IMR-90 (cell line): ENCODE measurements at regions not wholly inside any gene's neighbourhood (a gene's known extent, or its start where the extent isn't known, plus 50 kb on each side); places are given as distances from the start of the nearest gene placed in this dataset.

Experiments
- ATAC-seq: fragments of 200-7000 bp; cut with Tn5 transposase; 2 replicates; pipeline ENCODE4 v1.9.1; 2020; ENCODE audit warnings: low read depth, mild to moderate bottlenecking, moderate library complexity
- BruUV-seq: library from RNA; stranded (reverse); fragments of 400-500 nt; replicated peaks from 2 replicates; lab custom pipeline; 2021; lab: Mats Ljungman, UMichigan
- CTCF ChIA-PET: fragments of 300-600 bp; formaldehyde crosslinking; extraction: SDS; loops from one replicate; lab custom pipeline; 2021; ENCODE audit warnings: antibody characterized with exemption; lab: Yijun Ruan, JAX
- POLR2A ChIA-PET: fragments of 300-600 bp; sonication (Branson Sonifier 250); formaldehyde crosslinking; loops from one replicate; lab custom pipeline; 2022; ENCODE audit warnings: antibody characterized with exemption; ENCODE audit not compliant: unreplicated experiment; lab: Charles Lee
- DNase-seq: peaks from one replicate; pipeline ENCODE4 v3.0.0; 2013
- H2AFZ ChIP-seq: replicated peaks from 2 replicates; pipeline ENCODE3; 2013; ENCODE audit warnings: low read length, mild to moderate bottlenecking; ENCODE audit not compliant: poor library complexity
- H2AK5ac ChIP-seq: 2 replicates; pipeline ENCODE4 v1.6.1; 2013; ENCODE audit warnings: low read depth, low read length, inconsistent platforms
- H2AK9ac ChIP-seq: replicated peaks from 2 replicates; pipeline ENCODE3; 2013; ENCODE audit warnings: mild to moderate bottlenecking, low read depth, low read length, moderate library complexity; ENCODE audit not compliant: poor library complexity
- H2BK120ac ChIP-seq: 2 replicates; pipeline ENCODE4 v1.6.1; 2013; ENCODE audit warnings: low read depth, low read length, inconsistent platforms
- H2BK15ac ChIP-seq: 3 replicates; pipeline ENCODE4 v1.6.1; 2013; ENCODE audit warnings: low read depth, low read length, inconsistent platforms
- H2BK20ac ChIP-seq: 2 replicates; pipeline ENCODE4 v1.6.1; 2013; ENCODE audit warnings: low read depth, mild to moderate bottlenecking, inconsistent platforms, low read length, moderate library complexity
- H2BK5ac ChIP-seq: 2 replicates; pipeline ENCODE4 v1.6.1; 2013; ENCODE audit warnings: mild to moderate bottlenecking, low read depth, low read length, inconsistent platforms; ENCODE audit not compliant: poor library complexity, severe bottlenecking
- H3K14ac ChIP-seq: replicated peaks from 2 replicates; pipeline ENCODE4 v1.6.1; 2013; ENCODE audit warnings: low read depth, low read length, inconsistent platforms
- H3K18ac ChIP-seq: 2 replicates; pipeline ENCODE4 v1.6.1; 2013; ENCODE audit warnings: low read depth, low read length, control low read depth
- H3K23ac ChIP-seq: 2 replicates; pipeline ENCODE4 v1.6.1; 2013; ENCODE audit warnings: low read depth, low read length, inconsistent platforms
- H3K27ac ChIP-seq: 2 replicates; pipeline ENCODE4 v1.5.1; 2013; ENCODE audit warnings: mild to moderate bottlenecking, control low read depth, low read length; ENCODE audit not compliant: insufficient read depth
- H3K27me3 ChIP-seq: 2 replicates; pipeline ENCODE4 v1.6.1; 2013; ENCODE audit warnings: low read length; ENCODE audit not compliant: control insufficient read depth, insufficient read depth
- H3K36me3 ChIP-seq: 2 replicates; pipeline ENCODE4 v1.6.1; 2013; ENCODE audit warnings: low read length, mixed read lengths; ENCODE audit not compliant: control insufficient read depth, insufficient read depth
- H3K4ac ChIP-seq: 2 replicates; pipeline ENCODE4 v1.6.1; 2013; ENCODE audit warnings: low read depth, low read length, inconsistent platforms
- H3K4me1 ChIP-seq: 2 replicates; pipeline ENCODE4 v1.6.1; 2013; ENCODE audit warnings: low read length, mixed read lengths; ENCODE audit not compliant: control insufficient read depth, insufficient read depth
- H3K4me2 ChIP-seq: 2 replicates; pipeline ENCODE4 v1.6.1; 2013; ENCODE audit warnings: low read depth, mild to moderate bottlenecking, control low read depth, low read length, moderate library complexity
- H3K4me3 ChIP-seq: 2 replicates; pipeline ENCODE4 v1.5.1; 2013; ENCODE audit warnings: low read depth, mild to moderate bottlenecking, control low read depth, low read length, moderate library complexity; ENCODE audit not compliant: insufficient read depth
- H3K56ac ChIP-seq: 2 replicates; pipeline ENCODE4 v1.6.1; 2013; ENCODE audit warnings: low read length, inconsistent platforms; ENCODE audit not compliant: insufficient read depth; ENCODE audit errors: extremely low read depth
- H3K79me1 ChIP-seq, 2 experiments: 2 replicates each; pipeline ENCODE4 v1.6.1; 2013; ENCODE audit warnings: low read length in 2 of 2, inconsistent platforms in 1 of 2, low read depth in 1 of 2
- H3K9ac ChIP-seq: 2 replicates; pipeline ENCODE4 v1.6.1; 2013; ENCODE audit warnings: low read depth, low read length, control low read depth
- H3K9me1 ChIP-seq: 2 replicates; pipeline ENCODE4 v1.6.1; 2013; ENCODE audit warnings: low read length, inconsistent platforms; ENCODE audit not compliant: insufficient read depth
- H3K9me3 ChIP-seq: 2 replicates; pipeline ENCODE4 v1.6.1; 2013; ENCODE audit warnings: low read length; ENCODE audit not compliant: control insufficient read depth, insufficient read depth
- H4K20me1 ChIP-seq: 2 replicates; pipeline ENCODE4 v1.6.1; 2013; ENCODE audit warnings: low read length, inconsistent platforms; ENCODE audit not compliant: insufficient read depth
- H4K5ac ChIP-seq: 2 replicates; pipeline ENCODE4 v1.6.1; 2013; ENCODE audit warnings: mild to moderate bottlenecking, low read depth, low read length, control low read depth
- H4K8ac ChIP-seq, 2 experiments: 2 replicates each; pipeline ENCODE4 v1.6.1; 2013; ENCODE audit warnings: low read depth in 2 of 2, low read length in 2 of 2, control low read depth in 1 of 2, inconsistent platforms in 1 of 2
- H4K91ac ChIP-seq: 2 replicates; pipeline ENCODE4 v1.6.1; 2013; ENCODE audit warnings: low read depth, low read length, inconsistent platforms; ENCODE audit not compliant: insufficient read depth
- POLR2A ChIP-seq: IDR thresholded peaks from 2 replicates; pipeline ENCODE4 v1.6.1; 2012; ENCODE audit warnings: mild to moderate bottlenecking, low read depth, low read length
- WGBS, 2 experiments: methylation state at CpG; one replicate each; pipeline versions ENCODE4 v1.1.5 to v1.1.7; 2013; ENCODE audit warnings: missing lambda C conversion rate in 2 of 2; ENCODE audit not compliant: insufficient read length in 1 of 2; ENCODE audit errors: extremely low coverage in 2 of 2; 5-methylcytosine and 5-hydroxymethylcytosine counted together
- dilution Hi-C: fragments of 300-500 bp; cut with HindIII; formaldehyde crosslinking; loops from one replicate; pipeline ENCODE4 v1.14.3; 2018; ENCODE audit warnings: low sequenced_read_pairs; ENCODE audit not compliant: unreplicated experiment
- in situ Hi-C: fragments of 300-500 bp; cut with MboI; formaldehyde crosslinking; loops from 3 replicates; pipeline ENCODE4 v1.14.3; 2019; ENCODE audit warnings: low sequenced_read_pairs, inconsistent platforms, mixed read lengths
- intact Hi-C: fragments of 100-400 bp; cut with micrococcal nuclease; formaldehyde crosslinking; loops from 2 replicates; pipeline ENCODE4 v1.10.0; 2022
- TF ChIP-seq, protein P1 (sequence below): fragments of 150-350 bp; IDR thresholded peaks from 2 replicates; pipeline ENCODE4 v1.6.1; 2016; ENCODE audit warnings: low read depth, mild to moderate bottlenecking, low read length, moderate library complexity, borderline replicate concordance

DNA sequence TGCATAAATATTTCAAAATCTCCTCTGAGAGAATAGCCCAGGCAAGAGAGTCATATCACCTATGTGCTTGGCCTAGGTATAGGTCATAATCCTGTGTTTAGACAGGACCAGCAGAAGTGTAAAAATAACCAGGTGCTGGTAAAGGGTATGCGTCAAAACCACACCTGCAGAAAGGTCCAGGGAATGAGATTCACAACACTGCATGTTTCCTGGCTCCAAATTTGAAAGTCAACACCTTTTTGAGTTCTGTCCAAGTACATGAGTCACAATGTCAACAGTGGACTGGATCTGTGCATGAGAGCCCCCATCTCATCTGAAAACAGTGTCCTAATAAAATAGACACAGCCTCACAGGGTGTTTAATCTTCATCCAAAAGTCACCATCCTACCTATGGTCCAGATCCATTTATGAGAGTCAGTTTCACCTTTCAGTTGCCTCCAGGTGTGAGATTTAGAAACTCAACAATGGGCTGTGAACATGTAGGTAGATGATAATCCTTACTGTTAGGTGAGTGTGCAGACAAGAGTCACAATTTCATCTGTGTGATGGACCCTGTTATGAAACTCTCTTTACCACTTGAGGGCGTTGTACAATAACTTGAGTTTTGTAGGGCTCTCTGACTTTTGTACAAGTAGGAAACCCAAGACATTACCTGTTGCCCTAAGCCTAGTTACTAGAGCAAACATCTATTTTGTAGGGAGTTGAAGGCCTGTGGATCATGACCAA is 2100.7 kb downstream of the TP53TG3F start:
- H4K8ac ChIP-seq, result no peak overlapping the region
- dilution Hi-C loops, result no loop called here
- no TSS peak for BruUV-seq
- no peak overlapping the region for H3K14ac ChIP-seq
- no peak overlapping the region for H3K23ac ChIP-seq
- no peak overlapping the region for H2AK5ac ChIP-seq
- no peaks in the 10 kb centered on the region for H3K79me1 ChIP-seq
- WGBS, 2 experiments, result 83% methylated on average over 1 of the region's 2 CpGs; no CpG with 5 or more reads in 1 of the 2 experiments
- H4K5ac ChIP-seq, result no peak overlapping the region
- DNase-seq (no peak), ATAC-seq (no peak)
- no peaks in the 10 kb centered on the region for H3K27me3 ChIP-seq
- no peak overlapping the region for H2BK20ac ChIP-seq
- no peak overlapping the region for H2AK9ac ChIP-seq
- TF ChIP-seq POLR2A, result no peak
- TF ChIP-seq, protein P1, sequence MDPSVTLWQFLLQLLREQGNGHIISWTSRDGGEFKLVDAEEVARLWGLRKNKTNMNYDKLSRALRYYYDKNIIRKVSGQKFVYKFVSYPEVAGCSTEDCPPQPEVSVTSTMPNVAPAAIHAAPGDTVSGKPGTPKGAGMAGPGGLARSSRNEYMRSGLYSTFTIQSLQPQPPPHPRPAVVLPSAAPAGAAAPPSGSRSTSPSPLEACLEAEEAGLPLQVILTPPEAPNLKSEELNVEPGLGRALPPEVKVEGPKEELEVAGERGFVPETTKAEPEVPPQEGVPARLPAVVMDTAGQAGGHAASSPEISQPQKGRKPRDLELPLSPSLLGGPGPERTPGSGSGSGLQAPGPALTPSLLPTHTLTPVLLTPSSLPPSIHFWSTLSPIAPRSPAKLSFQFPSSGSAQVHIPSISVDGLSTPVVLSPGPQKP, result no peak
- intact Hi-C loops, result no loop called here
- H2BK15ac ChIP-seq, result no peak overlapping the region
- no peaks in the 10 kb centered on the region for H4K20me1 ChIP-seq
- no peak overlapping the region for H4K91ac ChIP-seq
- H3K9ac ChIP-seq, result no peak overlapping the region
- H3K4ac ChIP-seq, result no peak overlapping the region
- H3K4me3 ChIP-seq, result no peak overlapping the region
- H3K9me1 ChIP-seq, result no peaks in the 10 kb centered on the region
- no peaks in the 10 kb centered on the region for H3K36me3 ChIP-seq
- H2BK120ac ChIP-seq, result no peak overlapping the region
- H3K18ac ChIP-seq, result no peak overlapping the region
- ChIA-PET CTCF (no interaction called here), POLR2A (no interaction called here)
- no peaks in the 10 kb centered on the region for H3K4me1 ChIP-seq
- no peak overlapping the region for H3K4me2 ChIP-seq
- H3K9me3 ChIP-seq, result peaks cover 11% of the 10 kb centered on the region; the same call in 1 of the 2 replicates
- in situ Hi-C loops, result no loop called here
- no peak overlapping the region for H3K27ac ChIP-seq
- H2BK5ac ChIP-seq, result no peak overlapping the region
- H3K56ac ChIP-seq, result no peak overlapping the region
- H2AFZ ChIP-seq, result no peak overlapping the region
